Peyer's patch (tissue), 4 donors: ENCODE measurements at regions not wholly inside any gene's neighbourhood (a gene's known extent, or its start where the extent isn't known, plus 50 kb on each side); places are given as distances from the start of the nearest gene placed in this dataset.

ENCODE experiments used
- POLR2A ChIP-seq, 2 donors: fragments of 450-650 bp; IDR thresholded peaks; one replicate each; pipeline ENCODE4 v1.5.1; 2017; ENCODE audit warnings: antibody characterized with exemption in 2 of 2, mild to moderate bottlenecking in 2 of 2, moderate library complexity in 2 of 2
- TF ChIP-seq, protein P1 (sequence below), 6 experiments: fragments of 450-650 bp in 4 of 6; fragments of 200-600 bp in 2 of 6; sonication (generic) in 1 of 6; IDR thresholded peaks; one replicate each; pipeline ENCODE4 v1.5.1; 2017 to 2019; ENCODE audit warnings: antibody characterized with exemption in 6 of 6, mild to moderate bottlenecking in 3 of 6, moderate library complexity in 1 of 6

- TF ChIP-seq, protein P1, sequence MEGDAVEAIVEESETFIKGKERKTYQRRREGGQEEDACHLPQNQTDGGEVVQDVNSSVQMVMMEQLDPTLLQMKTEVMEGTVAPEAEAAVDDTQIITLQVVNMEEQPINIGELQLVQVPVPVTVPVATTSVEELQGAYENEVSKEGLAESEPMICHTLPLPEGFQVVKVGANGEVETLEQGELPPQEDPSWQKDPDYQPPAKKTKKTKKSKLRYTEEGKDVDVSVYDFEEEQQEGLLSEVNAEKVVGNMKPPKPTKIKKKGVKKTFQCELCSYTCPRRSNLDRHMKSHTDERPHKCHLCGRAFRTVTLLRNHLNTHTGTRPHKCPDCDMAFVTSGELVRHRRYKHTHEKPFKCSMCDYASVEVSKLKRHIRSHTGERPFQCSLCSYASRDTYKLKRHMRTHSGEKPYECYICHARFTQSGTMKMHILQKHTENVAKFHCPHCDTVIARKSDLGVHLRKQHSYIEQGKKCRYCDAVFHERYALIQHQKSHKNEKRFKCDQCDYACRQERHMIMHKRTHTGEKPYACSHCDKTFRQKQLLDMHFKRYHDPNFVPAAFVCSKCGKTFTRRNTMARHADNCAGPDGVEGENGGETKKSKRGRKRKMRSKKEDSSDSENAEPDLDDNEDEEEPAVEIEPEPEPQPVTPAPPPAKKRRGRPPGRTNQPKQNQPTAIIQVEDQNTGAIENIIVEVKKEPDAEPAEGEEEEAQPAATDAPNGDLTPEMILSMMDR (IDR thresholded peaks at IDR 0.05), result no peak
- TF ChIP-seq POLR2A (IDR thresholded peaks at IDR 0.05), result no peak
Observed at GRCh38 chr12:34166427-34167060, 144.2 kb downstream of the ALG10 start.
